Endothelial cell of umbilical vein (primary cell): ENCODE measurements at regions not wholly inside any gene's neighbourhood (a gene's known extent, or its start where the extent isn't known, plus 50 kb on each side); places are given as distances from the start of the nearest gene placed in this dataset.

ENCODE experiments used
- BruUV-seq: library from RNA; stranded (reverse); fragments of 400-500 nt; replicated peaks from 2 replicates; lab custom pipeline; 2021; lab: Mats Ljungman, UMichigan
- CTCF ChIA-PET: fragments of 300-600, 350-600 bp; sonication (Branson Sonifier 250); formaldehyde crosslinking; loops from one replicate; lab custom pipeline; 2021; ENCODE audit warnings: antibody characterized with exemption, inconsistent platforms; lab: Charles Lee
- POLR2A ChIA-PET: fragments of 300-600, 350-600 bp; sonication (Branson Sonifier 250); formaldehyde crosslinking; loops from one replicate; lab custom pipeline; 2021; ENCODE audit warnings: antibody characterized with exemption, inconsistent platforms; lab: Charles Lee
- DNase-seq: peaks from one replicate; pipeline ENCODE4 v3.0.0-alpha.2; 2011; ENCODE audit warnings: low read depth, low spot score
- FAIRE-seq: peaks from 2 replicates; lab custom pipeline; 2011; peaks lifted over from hg19 to GRCh38; lab: Jason Lieb, UNC
- H2AFZ ChIP-seq: 2 replicates; pipeline ENCODE4 v1.6.0; 2012; ENCODE audit warnings: low read depth, low read length, control low read depth, inconsistent platforms
- H3K27ac ChIP-seq: 2 replicates; pipeline ENCODE4 v1.5.1; 2011; ENCODE audit warnings: low read depth, mild to moderate bottlenecking, control low read depth, low read length, moderate library complexity; ENCODE audit not compliant: insufficient read depth
- H3K27me3 ChIP-seq, 2 experiments: 2 replicates each; pipeline versions ENCODE4 v1.6.0 to v1.6.1; 2011; ENCODE audit warnings: low read length in 2 of 2, mixed read lengths in 1 of 2; ENCODE audit not compliant: control insufficient read depth in 2 of 2, insufficient read depth in 2 of 2
- H3K36me3 ChIP-seq, 2 experiments: 2 replicates in 1 of 2; 3 replicates in 1 of 2; pipeline ENCODE4 v1.5.1; 2011; ENCODE audit warnings: low read length in 2 of 2, mild to moderate bottlenecking in 1 of 2, moderate library complexity in 1 of 2; ENCODE audit not compliant: control insufficient read depth in 2 of 2, insufficient read depth in 2 of 2; ENCODE audit errors: extremely low read depth in 1 of 2
- H3K4me1 ChIP-seq: 3 replicates; pipeline ENCODE4 v1.5.1; 2011; ENCODE audit warnings: mild to moderate bottlenecking, low read length; ENCODE audit not compliant: control insufficient read depth, insufficient read depth; ENCODE audit errors: extremely low read depth
- H3K4me2 ChIP-seq: 2 replicates; pipeline ENCODE4 v1.6.1; 2011; ENCODE audit warnings: low read length, control low read depth, mixed read lengths; ENCODE audit not compliant: insufficient read depth
- H3K4me3 ChIP-seq, 3 experiments: fragments of 200-600 bp in 1 of 3; sonication (generic), shearing (Covaris generic) in 1 of 3; replicated peaks in 1 of 3; 2 replicates each; pipeline ENCODE4 v1.5.1; 2011 to 2016; ENCODE audit warnings: control low read depth in 3 of 3, low read length in 3 of 3, mild to moderate bottlenecking in 2 of 3, inconsistent platforms in 1 of 3, low read depth in 1 of 3, moderate library complexity in 1 of 3; ENCODE audit not compliant: insufficient read depth in 1 of 3
- H3K79me2 ChIP-seq: 2 replicates; pipeline ENCODE4 v1.6.0; 2012; ENCODE audit warnings: low read length, inconsistent platforms; ENCODE audit not compliant: control insufficient read depth, insufficient read depth
- H3K9ac ChIP-seq: replicated peaks from 2 replicates; pipeline ENCODE3; 2011; ENCODE audit warnings: low read length, control low read depth; ENCODE audit not compliant: insufficient read depth; ENCODE audit errors: extremely low read depth
- H3K9me1 ChIP-seq: replicated peaks from 3 replicates; pipeline ENCODE4 v1.6.0; 2011; ENCODE audit warnings: mild to moderate bottlenecking, low read length; ENCODE audit not compliant: control insufficient read depth, insufficient read depth; ENCODE audit errors: extremely low read depth
- H3K9me3 ChIP-seq: replicated peaks from 2 replicates; pipeline ENCODE4 v1.5.1; 2012; ENCODE audit warnings: low read length, inconsistent platforms; ENCODE audit not compliant: control insufficient read depth, insufficient read depth
- H4K20me1 ChIP-seq: replicated peaks from 2 replicates; pipeline ENCODE3; 2011; ENCODE audit warnings: mild to moderate bottlenecking, low read length; ENCODE audit not compliant: control insufficient read depth, insufficient read depth; ENCODE audit errors: extremely low read depth
- CTCF ChIP-seq, 2 donors: IDR thresholded peaks; 1 replicate in 1 of 2; 2 replicates in 1 of 2; pipeline ENCODE4 v1.5.1; 2011; ENCODE audit warnings: low read length in 2 of 2, mild to moderate bottlenecking in 2 of 2, moderate library complexity in 2 of 2, control low read depth in 1 of 2, inconsistent platforms in 1 of 2, low read depth in 1 of 2; ENCODE audit not compliant: insufficient read depth in 1 of 2; ENCODE audit errors: extremely low read depth in 1 of 2
- EZH2 ChIP-seq: IDR thresholded peaks from 2 replicates; pipeline ENCODE4 v1.6.1; 2012; ENCODE audit warnings: borderline replicate concordance, low read depth, mild to moderate bottlenecking, moderate library complexity, low read length, inconsistent platforms; ENCODE audit not compliant: severe bottlenecking
- FOS ChIP-seq: IDR thresholded peaks from 2 replicates; pipeline ENCODE4 v1.6.1; 2011; ENCODE audit warnings: mild to moderate bottlenecking, low read length, moderate library complexity, borderline replicate concordance; ENCODE audit not compliant: insufficient read depth
- GATA2 ChIP-seq: IDR thresholded peaks from 2 replicates; pipeline ENCODE4 v1.7.0; 2011; ENCODE audit warnings: low read depth, mild to moderate bottlenecking, moderate library complexity, mixed read lengths, low read length; ENCODE audit not compliant: insufficient read length, insufficient read depth
- JUN ChIP-seq: IDR thresholded peaks from 2 replicates; pipeline ENCODE4 v1.6.1; 2011; ENCODE audit warnings: borderline replicate concordance, low read depth; ENCODE audit not compliant: insufficient read length, insufficient read depth
- MAX ChIP-seq: IDR thresholded peaks from 2 replicates; pipeline ENCODE4 v1.6.1; 2011; ENCODE audit not compliant: insufficient read depth, insufficient read length
- MYC ChIP-seq: IDR thresholded peaks from one replicate; pipeline ENCODE4 v1.6.1; 2011; ENCODE audit warnings: mild to moderate bottlenecking, low read depth, low read length
- POLR2A ChIP-seq: IDR thresholded peaks from 2 replicates; pipeline ENCODE4 v1.6.1; 2012; ENCODE audit warnings: low read depth, mild to moderate bottlenecking, control low read depth, low read length
- POLR2AphosphoS5 ChIP-seq: IDR thresholded peaks from 2 replicates; pipeline ENCODE4 v1.6.1; 2012; ENCODE audit warnings: low read depth, mild to moderate bottlenecking, control low read depth, low read length, moderate library complexity; ENCODE audit not compliant: insufficient read depth
- dilution Hi-C: fragments of 300-500 bp; cut with MboI; formaldehyde crosslinking; loops from one replicate; pipeline ENCODE4 v1.15.0; 2019; ENCODE audit warnings: low sequenced_read_pairs; ENCODE audit not compliant: extremely low pct_ligation_motif_present
- intact Hi-C: fragments of 100-400 bp; cut with micrococcal nuclease; formaldehyde crosslinking; loops from one replicate; pipeline ENCODE4 v1.10.0; 2022

GRCh38 chr13:73591861-73592260, 533.1 kb downstream of the KLF5 start:
- FAIRE-seq: no peak
- Histone ChIP-seq H4K20me1 (no peaks in the 10 kb centered on the region), H3K27me3 (no peaks in the 10 kb centered on the region), H3K4me1 (no peaks in the 10 kb centered on the region), H3K4me3 (no peak overlapping the region), H3K27ac (no peak overlapping the region), H3K9ac (no peak overlapping the region), H2AFZ (no peak overlapping the region), H3K9me3 (no peaks in the 10 kb centered on the region), H3K36me3 (no peaks in the 10 kb centered on the region), H3K4me2 (no peak overlapping the region), H3K79me2 (no peaks in the 10 kb centered on the region), H3K9me1 (no peaks in the 10 kb centered on the region)
- no TSS peak for BruUV-seq
- TF ChIP-seq GATA2: no peak
- no peak for TF ChIP-seq CTCF (IDR thresholded peaks at IDR 0.05; ENCODE audit: extremely low read depth in 1 of 2, insufficient read depth in 1 of 2, low read depth in 1 of 2, low read length in 2 of 2)
- TF ChIP-seq FOS: no peak
- TF ChIP-seq POLR2AphosphoS5: no peak
- no peak for TF ChIP-seq MAX
- TF ChIP-seq POLR2A: no peak
- TF ChIP-seq EZH2: no peak
- TF ChIP-seq JUN: no peak
- no peak for TF ChIP-seq MYC
- POLR2A ChIA-PET: no interaction called here
- dilution Hi-C loops: no loop called here
- DNase-seq: no peak
- CTCF ChIA-PET: no interaction called here
- intact Hi-C loops: no loop called here
